GM20000 (cell line): ENCODE measurements at regions not wholly inside any gene's neighbourhood (a gene's known extent, or its start where the extent isn't known, plus 50 kb on each side); places are given as distances from the start of the nearest gene placed in this dataset.

Experiments used
- DNase-seq: peaks from one replicate; pipeline ENCODE4 v3.0.0; 2012; ENCODE audit warnings: low spot score
- CTCF ChIP-seq: IDR thresholded peaks from 2 replicates; pipeline ENCODE4 v1.5.1; 2012; ENCODE audit warnings: mild to moderate bottlenecking, control low read depth; ENCODE audit errors: extremely low read depth, missing control alignments

- DNase-seq, result no peak
- no peak for TF ChIP-seq CTCF
Observed at GRCh38 chr14:98582276-98582675, 689.7 kb downstream of the BCL11B start.

GRCh38 chr14:98591161-98591560, 680.8 kb downstream of the BCL11B start:
- DNase-seq, result no peak
- TF ChIP-seq CTCF, result no peak

GRCh38 chr14:98592611-98593170, 679.3 kb downstream of the BCL11B start:
- no peak for DNase-seq
- no peak for TF ChIP-seq CTCF

- no peak for TF ChIP-seq CTCF
- no peak for DNase-seq
Observed at GRCh38 chr14:98593361-98593761, 678.6 kb downstream of the BCL11B start.

GRCh38 chr14:98594156-98594555, 677.8 kb downstream of the BCL11B start:
- TF ChIP-seq CTCF, result no peak

GRCh38 chr14:98598576-98598975, 673.4 kb downstream of the BCL11B start:
- no peak for TF ChIP-seq CTCF
- DNase-seq, result no peak

More at GRCh38 chr14:98594156-98594555, 677.8 kb downstream of the BCL11B start:
- DNase-seq, result no peak

- no peak for TF ChIP-seq CTCF
- no peak for DNase-seq
Observed at GRCh38 chr14:98599082-98599481, 672.9 kb downstream of the BCL11B start.
